WERI-Rb-1 (cell line): ENCODE measurements at regions not wholly inside any gene's neighbourhood (a gene's known extent, or its start where the extent isn't known, plus 50 kb on each side); places are given as distances from the start of the nearest gene placed in this dataset.

Experiments
- DNase-seq: peaks from one replicate; pipeline ENCODE4 v3.0.0-alpha.2; 2020
- H3K27ac ChIP-seq: fragments of 250-450 bp; sonication (Bioruptor Pico); 2 replicates; pipeline ENCODE4 v1.5.1; 2020; ENCODE audit warnings: mild to moderate bottlenecking, moderate library complexity
- H3K27me3 ChIP-seq: fragments of 250-450 bp; sonication (Bioruptor Pico); 2 replicates; pipeline ENCODE4 v1.5.1; 2021; ENCODE audit warnings: mild to moderate bottlenecking, low read depth, moderate library complexity; ENCODE audit not compliant: insufficient read depth, severe bottlenecking
- H3K36me3 ChIP-seq: fragments of 250-450 bp; sonication (Bioruptor Pico); 2 replicates; pipeline ENCODE4 v1.5.1; 2020; ENCODE audit warnings: mild to moderate bottlenecking, moderate library complexity
- H3K4me3 ChIP-seq: 2 replicates; pipeline ENCODE4 v1.5.1; 2011; ENCODE audit warnings: low read depth, mild to moderate bottlenecking, control low read depth, low read length
- H3K9me3 ChIP-seq: fragments of 250-450 bp; sonication (Bioruptor Pico); 2 replicates; pipeline ENCODE4 v1.5.1; 2021; ENCODE audit warnings: mild to moderate bottlenecking, moderate library complexity; ENCODE audit not compliant: severe bottlenecking
- TF ChIP-seq, protein P1 (sequence below): IDR thresholded peaks from 2 replicates; pipeline ENCODE4 v1.5.1; 2011; ENCODE audit warnings: low read depth, mild to moderate bottlenecking, control low read depth, inconsistent platforms, low read length

GRCh38 chr3:76502076-76502475, 537.8 kb upstream of the ROBO2 start:
- Histone ChIP-seq H3K4me3 (no peak overlapping the region), H3K36me3 (no peaks in the 10 kb centered on the region), H3K27ac (no peak overlapping the region), H3K27me3 (no peaks in the 10 kb centered on the region), H3K9me3 (no peaks in the 10 kb centered on the region)
- DNase-seq: no peak
- TF ChIP-seq, protein P1, sequence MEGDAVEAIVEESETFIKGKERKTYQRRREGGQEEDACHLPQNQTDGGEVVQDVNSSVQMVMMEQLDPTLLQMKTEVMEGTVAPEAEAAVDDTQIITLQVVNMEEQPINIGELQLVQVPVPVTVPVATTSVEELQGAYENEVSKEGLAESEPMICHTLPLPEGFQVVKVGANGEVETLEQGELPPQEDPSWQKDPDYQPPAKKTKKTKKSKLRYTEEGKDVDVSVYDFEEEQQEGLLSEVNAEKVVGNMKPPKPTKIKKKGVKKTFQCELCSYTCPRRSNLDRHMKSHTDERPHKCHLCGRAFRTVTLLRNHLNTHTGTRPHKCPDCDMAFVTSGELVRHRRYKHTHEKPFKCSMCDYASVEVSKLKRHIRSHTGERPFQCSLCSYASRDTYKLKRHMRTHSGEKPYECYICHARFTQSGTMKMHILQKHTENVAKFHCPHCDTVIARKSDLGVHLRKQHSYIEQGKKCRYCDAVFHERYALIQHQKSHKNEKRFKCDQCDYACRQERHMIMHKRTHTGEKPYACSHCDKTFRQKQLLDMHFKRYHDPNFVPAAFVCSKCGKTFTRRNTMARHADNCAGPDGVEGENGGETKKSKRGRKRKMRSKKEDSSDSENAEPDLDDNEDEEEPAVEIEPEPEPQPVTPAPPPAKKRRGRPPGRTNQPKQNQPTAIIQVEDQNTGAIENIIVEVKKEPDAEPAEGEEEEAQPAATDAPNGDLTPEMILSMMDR: no peak

GRCh38 chr3:76505202-76505845, 534.6 kb upstream of the ROBO2 start:
- Histone ChIP-seq H3K27ac (no peak overlapping the region), H3K36me3 (no peaks in the 10 kb centered on the region), H3K27me3 (no peaks in the 10 kb centered on the region), H3K9me3 (no peaks in the 10 kb centered on the region), H3K4me3 (no peak overlapping the region)
- TF ChIP-seq, protein P1: no peak
- no peak for DNase-seq

GRCh38 chr3:76509179-76509830, 530.6 kb upstream of the ROBO2 start:
- no peaks in the 10 kb centered on the region for H3K27me3 ChIP-seq
- TF ChIP-seq, protein P1: no peak
- no peak for DNase-seq

DNA sequence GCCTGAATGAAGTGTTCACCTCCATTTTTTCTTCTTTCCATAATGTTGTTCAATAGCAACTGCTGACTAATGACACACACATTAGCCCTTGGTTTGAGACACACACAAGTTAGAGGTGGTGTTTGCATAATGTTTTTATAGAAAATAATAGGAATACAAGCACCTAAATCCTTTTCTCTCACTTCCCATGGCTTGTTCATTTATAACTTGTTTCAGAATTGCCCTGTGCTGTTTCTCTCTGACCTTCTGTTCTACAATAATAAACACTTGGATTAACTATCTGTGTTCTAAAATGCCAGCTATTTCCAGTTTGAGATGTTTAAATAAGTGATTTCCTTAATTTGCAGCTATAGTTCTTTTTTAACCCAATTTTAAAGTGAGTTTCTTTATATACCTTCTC, 525.1 kb upstream of the ROBO2 start:
- H3K27me3 ChIP-seq: no peaks in the 10 kb centered on the region
- H3K27ac ChIP-seq: no peak overlapping the region
- no peaks in the 10 kb centered on the region for H3K9me3 ChIP-seq
- no peak overlapping the region for H3K4me3 ChIP-seq
- TF ChIP-seq, protein P1: no peak
- no peaks in the 10 kb centered on the region for H3K36me3 ChIP-seq
- no peak for DNase-seq

More at GRCh38 chr3:76509179-76509830, 530.6 kb upstream of the ROBO2 start:
- Histone ChIP-seq H3K27ac (no peak overlapping the region), H3K4me3 (no peak overlapping the region), H3K36me3 (no peaks in the 10 kb centered on the region), H3K9me3 (no peaks in the 10 kb centered on the region)

- Histone ChIP-seq H3K27me3 (no peaks in the 10 kb centered on the region), H3K4me3 (no peak overlapping the region), H3K9me3 (no peaks in the 10 kb centered on the region), H3K27ac (no peak overlapping the region), H3K36me3 (no peaks in the 10 kb centered on the region)
- no peak for DNase-seq
- TF ChIP-seq, protein P1: no peak
Measured at GRCh38 chr3:76523337-76523736, 516.6 kb upstream of the ROBO2 start.
